ENCODE measurements at regions not wholly inside any gene's neighbourhood (a gene's known extent, or its start where the extent isn't known, plus 50 kb on each side); places are given as distances from the start of the nearest gene placed in this dataset.

GRCh38 chr1:228969953-228970800 lies 234.9 kb downstream of the RHOU start:
- Mint-ChIP-seq H3K27me3 (no peaks in the 10 kb centered on the region), H3K4me3 (no peak overlapping the region), H3K27ac (no peak overlapping the region), H3K9me3 (no peaks in the 10 kb centered on the region), H3K36me3 (ENCODE audit: low read depth) (no peaks in the 10 kb centered on the region), H3K4me1 (no peaks in the 10 kb centered on the region)
- no peak for ATAC-seq (replicated peaks)

GRCh38 chr1:228972576-228972975 lies 237.3 kb downstream of the RHOU start:
- Mint-ChIP-seq H3K27me3 (peaks cover 2% of the 10 kb centered on the region), H3K36me3 (ENCODE audit: low read depth) (no peaks in the 10 kb centered on the region)
- no peak for ATAC-seq (replicated peaks)

GRCh38 chr1:228974273-228974672 lies 239.0 kb downstream of the RHOU start:
- no peak for ATAC-seq (replicated peaks)
- Mint-ChIP-seq H3K9me3 (no peaks in the 10 kb centered on the region), H3K4me1 (no peaks in the 10 kb centered on the region), H3K36me3 (ENCODE audit: low read depth) (no peaks in the 10 kb centered on the region), H3K4me3 (no peak overlapping the region), H3K27ac (no peak overlapping the region), H3K27me3 (peaks cover 6% of the 10 kb centered on the region)

More at GRCh38 chr1:228972576-228972975, 237.3 kb downstream of the RHOU start:
- Mint-ChIP-seq H3K27ac (no peak overlapping the region), H3K4me1 (no peaks in the 10 kb centered on the region), H3K4me3 (no peak overlapping the region), H3K9me3 (no peaks in the 10 kb centered on the region)

- no peaks in the 10 kb centered on the region for H3K9me3 Mint-ChIP-seq
- H3K27ac Mint-ChIP-seq = no peak overlapping the region
- peaks cover 6% of the 10 kb centered on the region for H3K27me3 Mint-ChIP-seq
- no peaks in the 10 kb centered on the region for H3K36me3 Mint-ChIP-seq (ENCODE audit: low read depth)
- ATAC-seq (replicated peaks) = no peak
- H3K4me3 Mint-ChIP-seq = no peak overlapping the region
- H3K4me1 Mint-ChIP-seq = no peaks in the 10 kb centered on the region
These were observed 240.1 kb downstream of the RHOU start for GRCh38 chr1:228975238-228975907.

- Mint-ChIP-seq H3K9me3 (no peaks in the 10 kb centered on the region), H3K36me3 (ENCODE audit: low read depth) (no peaks in the 10 kb centered on the region), H3K27me3 (peaks cover 6% of the 10 kb centered on the region), H3K4me1 (no peaks in the 10 kb centered on the region), H3K27ac (no peak overlapping the region), H3K4me3 (no peak overlapping the region)
- no peak for ATAC-seq (replicated peaks)
These were observed 241.0 kb downstream of the RHOU start for GRCh38 chr1:228976316-228976715.

- no peaks in the 10 kb centered on the region for H3K36me3 Mint-ChIP-seq (ENCODE audit: low read depth)
- no peak overlapping the region for H3K4me3 Mint-ChIP-seq
- no peaks in the 10 kb centered on the region for H3K9me3 Mint-ChIP-seq
- H3K27me3 Mint-ChIP-seq = peaks cover 6% of the 10 kb centered on the region
- H3K4me1 Mint-ChIP-seq = no peaks in the 10 kb centered on the region
- H3K27ac Mint-ChIP-seq = no peak overlapping the region
- no peak for ATAC-seq (replicated peaks)
These were observed 242.0 kb downstream of the RHOU start for GRCh38 chr1:228977307-228977706.

GRCh38 chr1:228977741-228978140 lies 242.5 kb downstream of the RHOU start:
- no peak for ATAC-seq (replicated peaks)
- H3K4me1 Mint-ChIP-seq = no peaks in the 10 kb centered on the region
- peaks cover 6% of the 10 kb centered on the region for H3K27me3 Mint-ChIP-seq
- no peaks in the 10 kb centered on the region for H3K9me3 Mint-ChIP-seq
- no peak overlapping the region for H3K27ac Mint-ChIP-seq
- H3K4me3 Mint-ChIP-seq = no peak overlapping the region
- no peaks in the 10 kb centered on the region for H3K36me3 Mint-ChIP-seq (ENCODE audit: low read depth)

- Mint-ChIP-seq H3K9me3 (no peaks in the 10 kb centered on the region), H3K27ac (no peak overlapping the region), H3K27me3 (peaks cover 6% of the 10 kb centered on the region), H3K4me3 (no peak overlapping the region), H3K4me1 (no peaks in the 10 kb centered on the region), H3K36me3 (ENCODE audit: low read depth) (no peaks in the 10 kb centered on the region)
- ATAC-seq (replicated peaks) = no peak
These were observed 243.4 kb downstream of the RHOU start for GRCh38 chr1:228978484-228979324.

- H3K27me3 Mint-ChIP-seq = peaks cover 6% of the 10 kb centered on the region
- H3K27ac Mint-ChIP-seq = no peak overlapping the region
- no peaks in the 10 kb centered on the region for H3K9me3 Mint-ChIP-seq
- H3K4me3 Mint-ChIP-seq = no peak overlapping the region
- H3K36me3 Mint-ChIP-seq (ENCODE audit: low read depth) = no peaks in the 10 kb centered on the region
- no peaks in the 10 kb centered on the region for H3K4me1 Mint-ChIP-seq
- ATAC-seq (replicated peaks) = no peak
These were observed 244.0 kb downstream of the RHOU start for GRCh38 chr1:228979325-228979699.

- Mint-ChIP-seq H3K36me3 (ENCODE audit: low read depth) (no peaks in the 10 kb centered on the region), H3K27ac (no peak overlapping the region), H3K4me1 (no peaks in the 10 kb centered on the region), H3K9me3 (no peaks in the 10 kb centered on the region), H3K4me3 (no peak overlapping the region), H3K27me3 (peaks cover 6% of the 10 kb centered on the region)
- no peak for ATAC-seq (replicated peaks)
These were observed 244.5 kb downstream of the RHOU start for GRCh38 chr1:228979774-228980173.

GRCh38 chr1:228980232-228980937 lies 245.1 kb downstream of the RHOU start:
- Mint-ChIP-seq H3K9me3 (no peaks in the 10 kb centered on the region), H3K4me3 (no peak overlapping the region), H3K4me1 (no peaks in the 10 kb centered on the region), H3K27ac (no peak overlapping the region), H3K27me3 (peaks cover 6% of the 10 kb centered on the region), H3K36me3 (ENCODE audit: low read depth) (no peaks in the 10 kb centered on the region)
- no peak for ATAC-seq (replicated peaks)

GRCh38 chr1:228982637-228983036 lies 247.4 kb downstream of the RHOU start:
- Mint-ChIP-seq H3K9me3 (no peaks in the 10 kb centered on the region), H3K4me3 (no peak overlapping the region), H3K4me1 (no peaks in the 10 kb centered on the region), H3K36me3 (ENCODE audit: low read depth) (no peaks in the 10 kb centered on the region), H3K27me3 (peaks cover 4% of the 10 kb centered on the region), H3K27ac (no peak overlapping the region)
- ATAC-seq (replicated peaks) = no peak

- Mint-ChIP-seq H3K9me3 (no peaks in the 10 kb centered on the region), H3K4me1 (no peaks in the 10 kb centered on the region), H3K27me3 (no peaks in the 10 kb centered on the region), H3K4me3 (no peak overlapping the region), H3K27ac (no peak overlapping the region), H3K36me3 (ENCODE audit: low read depth) (no peaks in the 10 kb centered on the region)
- ATAC-seq (replicated peaks) = no peak
These were observed 248.0 kb downstream of the RHOU start for GRCh38 chr1:228983231-228983660.

- Mint-ChIP-seq H3K4me3 (no peak overlapping the region), H3K4me1 (no peaks in the 10 kb centered on the region), H3K27me3 (no peaks in the 10 kb centered on the region), H3K9me3 (no peaks in the 10 kb centered on the region), H3K36me3 (ENCODE audit: low read depth) (no peaks in the 10 kb centered on the region), H3K27ac (no peak overlapping the region)
- ATAC-seq (replicated peaks) = no peak
These were observed 248.4 kb downstream of the RHOU start for GRCh38 chr1:228983661-228984060.

Data from activated T-helper 17 cell treated with anti-CD3 and anti-CD28 coated beads, Interleukin-2, amount 50 U/mL, for 72 hours (primary cell).